ENCODE measurements at regions not wholly inside any gene's neighbourhood (a gene's known extent, or its start where the extent isn't known, plus 50 kb on each side); places are given as distances from the start of the nearest gene placed in this dataset.

- TF ChIP-seq CTCF (conservative IDR thresholded peaks at IDR 0.05; ENCODE audit: low read depth in 2 of 2), result no peak
These were observed 91.2 kb downstream of the ZNF22 start (continued) for GRCh38 chr10:45091968-45092367.

- H3K27me3 ChIP-seq (ENCODE audit: insufficient read depth), result no peaks in the 10 kb centered on the region
- H3K79me2 ChIP-seq (replicated peaks; ENCODE audit: insufficient read depth), result no peaks in the 10 kb centered on the region
- no peaks in the 10 kb centered on the region for H3K36me3 Mint-ChIP-seq (ENCODE audit: low read depth)
- no peak overlapping the region for H3K4me3 ChIP-seq
- H3K4me2 ChIP-seq, result no peak overlapping the region
- H3K4me3 Mint-ChIP-seq, result no peak overlapping the region
- H3K9me2 ChIP-seq (ENCODE audit: insufficient read depth), result no peaks in the 10 kb centered on the region
- no peak for DNase-seq (ENCODE audit: low spot score)
- ATAC-seq, result no peak
- no peaks in the 10 kb centered on the region for H3F3A ChIP-seq (replicated peaks; ENCODE audit: low read depth)
- H2AFZ ChIP-seq, result no peak overlapping the region
- no peak overlapping the region for H3K27ac ChIP-seq (ENCODE audit: low read depth)
- H3K27ac Mint-ChIP-seq, result no peak overlapping the region; the same call in 1 of the 2 replicates
- TF ChIP-seq NANOG (IDR thresholded peaks at IDR 0.05; ENCODE audit: borderline replicate concordance) (no peak), ETS1 (IDR thresholded peaks at IDR 0.05) (no peak), REST (IDR thresholded peaks at IDR 0.05; ENCODE audit: unreplicated experiment) (no peak), ZNF331 (CRISPR knock-in tag; IDR thresholded peaks at IDR 0.05; ENCODE audit: low read depth) (no peak), EZH2phosphoT487 (IDR thresholded peaks at IDR 0.05; ENCODE audit: unreplicated experiment) (no peak), JUNB (IDR thresholded peaks at IDR 0.05; ENCODE audit: unreplicated experiment) (no peak), ZNF462 (CRISPR knock-in tag; IDR thresholded peaks at IDR 0.05) (no peak), EZH2 (IDR thresholded peaks at IDR 0.05; ENCODE audit: low read depth, unreplicated experiment) (no peak), CTCF (conservative IDR thresholded peaks at IDR 0.05; ENCODE audit: low read depth in 2 of 2) (no peak)
- no peaks in the 10 kb centered on the region for H3K36me3 ChIP-seq (ENCODE audit: insufficient read depth)
- peaks cover 24% of the 10 kb centered on the region for H3K4me1 Mint-ChIP-seq
- peaks cover 8% of the 10 kb centered on the region for H3K27me3 Mint-ChIP-seq (ENCODE audit: insufficient read depth, low read depth, poor library complexity)
- peaks cover 18% of the 10 kb centered on the region for H3K4me1 ChIP-seq (ENCODE audit: insufficient read depth)
- H4K20me1 ChIP-seq (replicated peaks; ENCODE audit: insufficient read depth), result no peaks in the 10 kb centered on the region
- no peaks in the 10 kb centered on the region for H3K9me3 Mint-ChIP-seq
These were observed 93.2 kb downstream of the ZNF22 start for GRCh38 chr10:45093945-45094344.
